ENCODE measurements at regions not wholly inside any gene's neighbourhood (a gene's known extent, or its start where the extent isn't known, plus 50 kb on each side); places are given as distances from the start of the nearest gene placed in this dataset.

DNA sequence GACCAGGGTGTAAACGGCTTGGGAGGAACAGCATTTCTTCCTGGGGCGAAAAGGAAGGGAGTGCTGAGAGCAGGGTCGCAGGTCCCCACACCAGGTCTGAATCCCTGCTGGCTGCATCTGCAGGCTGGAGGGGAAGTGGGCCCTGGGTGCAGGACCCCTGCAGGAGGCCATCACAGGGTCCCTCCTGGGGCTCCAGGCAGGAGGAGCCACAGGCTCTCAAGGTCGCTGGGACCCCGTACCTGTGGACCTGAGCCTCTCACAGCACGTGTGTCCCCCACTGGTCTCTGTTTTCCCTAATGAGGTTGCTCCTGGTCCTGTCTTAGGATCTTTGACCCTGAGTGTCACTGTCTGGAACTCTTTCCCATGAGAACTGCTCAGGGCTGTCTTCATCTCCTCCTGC, 147.8 kb upstream of the ZNF236 start:
- Histone ChIP-seq H3K4me1 (ENCODE audit: control insufficient read depth in 1 of 2, insufficient read depth in 2 of 2, low read length in 2 of 2) (no peaks in the 10 kb centered on the region), H3K27me3 (ENCODE audit: insufficient read depth, low read length) (peaks cover 4% of the 10 kb centered on the region; the same call in 1 of the 2 replicates), H3K9me3 (ENCODE audit: control insufficient read depth in 1 of 2, insufficient read depth in 1 of 2, low read depth in 1 of 2, low read length in 2 of 2) (no peaks in the 10 kb centered on the region), H3K27ac (ENCODE audit: low read depth, low read length) (no peak overlapping the region), H3K9ac (ENCODE audit: low read length) (no peak overlapping the region), H2AFZ (ENCODE audit: low read depth, low read length, poor library complexity, severe bottlenecking) (no peak overlapping the region), H3K4me2 (ENCODE audit: low read length) (no peak overlapping the region), H3K9me2 (ENCODE audit: insufficient read depth) (no peaks in the 10 kb centered on the region), H3K4me3 (replicated peaks in 1 of 2; ENCODE audit: low read depth in 1 of 2, low read length in 2 of 2) (no peak overlapping the region), H4K20me1 (ENCODE audit: insufficient read depth) (no peaks in the 10 kb centered on the region), H3K36me3 (ENCODE audit: control insufficient read depth in 1 of 2, insufficient read depth in 2 of 2, low read length in 2 of 2) (no peaks in the 10 kb centered on the region), H3K79me2 (ENCODE audit: insufficient read depth, low read length) (no peaks in the 10 kb centered on the region)
- ChIA-PET CTCF (no interaction called here), POLR2A (no interaction called here), RAD21 (ENCODE audit: low non-redundant PET in 1 of 2, low total read pairs in 2 of 2, uncharacterized antibody in 2 of 2, unreplicated experiment in 2 of 2) (no interaction called here)
- no peak for ATAC-seq
- BruUV-seq (replicated peaks): no TSS peak
- intact Hi-C loops (cut with micrococcal nuclease): no loop called here
- no peak for TF ChIP-seq POLR2A (IDR thresholded peaks at IDR 0.05; ENCODE audit: borderline replicate concordance, extremely low read depth, insufficient read depth, insufficient read length)
- no peak for TF ChIP-seq TCF7L2 (IDR thresholded peaks at IDR 0.05; ENCODE audit: borderline replicate concordance, extremely low read depth, insufficient read depth, insufficient read length)
- no peak for TF ChIP-seq RAD21 (IDR thresholded peaks at IDR 0.05; ENCODE audit: low read depth)
- no peak for TF ChIP-seq YY1 (IDR thresholded peaks at IDR 0.05; ENCODE audit: extremely low read depth, insufficient replicate concordance, low read depth, low read length)
- no peak for TF ChIP-seq EGR1 (IDR thresholded peaks at IDR 0.05; ENCODE audit: low read depth)
- TF ChIP-seq EZH2phosphoT487 (IDR thresholded peaks at IDR 0.05; ENCODE audit: borderline replicate concordance): no peak
- no peak for TF ChIP-seq CBX3 (IDR thresholded peaks at IDR 0.05; ENCODE audit: low read depth)
- no peak for TF ChIP-seq EZH2 (IDR thresholded peaks at IDR 0.05)
- TF ChIP-seq, protein P1, sequence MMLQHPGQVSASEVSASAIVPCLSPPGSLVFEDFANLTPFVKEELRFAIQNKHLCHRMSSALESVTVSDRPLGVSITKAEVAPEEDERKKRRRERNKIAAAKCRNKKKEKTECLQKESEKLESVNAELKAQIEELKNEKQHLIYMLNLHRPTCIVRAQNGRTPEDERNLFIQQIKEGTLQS (IDR thresholded peaks at IDR 0.05): no peak
- TF ChIP-seq ELF1 (IDR thresholded peaks at IDR 0.05; ENCODE audit: borderline replicate concordance, low read depth): no peak
- TF ChIP-seq CTCF (IDR thresholded peaks at IDR 0.05 in 2 of 3, conservative IDR thresholded peaks at IDR 0.05 in 1 of 3; ENCODE audit: borderline replicate concordance in 1 of 3, insufficient read depth in 1 of 3, low read depth in 2 of 3, low read length in 2 of 3): no peak
- DNase-seq (ENCODE audit: low read depth, low spot score): no peak

Data from HCT116 (cell line).